ENCODE measurements at regions not wholly inside any gene's neighbourhood (a gene's known extent, or its start where the extent isn't known, plus 50 kb on each side); places are given as distances from the start of the nearest gene placed in this dataset.
"Not testable (repeated sequence)": the region's sequence is repeated elsewhere in the genome, so short reads cannot be mapped to it uniquely, and the experiment has no call there.

- in situ Hi-C loops (cut with HindIII; ENCODE audit: low sequenced_read_pairs) = no loop called here
- peak overlapping the region; percentile 76 for H3K4me3 ChIP-seq (ENCODE audit: low read depth, low read length)
- DNase-seq (ENCODE audit: low read depth) = no peak
- TF ChIP-seq CTCF (IDR thresholded peaks at IDR 0.05; ENCODE audit: low read depth, low read length, missing control alignments) = no peak
Observed at GRCh38 chr12:65741656-65742017, 82.6 kb upstream of the HMGA2 start.

- in situ Hi-C loops (cut with HindIII; ENCODE audit: low sequenced_read_pairs) = no loop called here
Observed at GRCh38 chr12:65742018-65743010, 82.0 kb upstream of the HMGA2 start.

GRCh38 chr12:65744236-65744840 is 79.9 kb upstream of the HMGA2 start:
- in situ Hi-C loops (cut with HindIII; ENCODE audit: low sequenced_read_pairs); DNase-seq (ENCODE audit: low read depth); H3K4me3 ChIP-seq (ENCODE audit: low read depth, low read length): not testable (repeated sequence)

More at GRCh38 chr12:65742018-65743010, 82.0 kb upstream of the HMGA2 start:
- DNase-seq (ENCODE audit: low read depth) = no peak
- no peak for TF ChIP-seq CTCF (IDR thresholded peaks at IDR 0.05; ENCODE audit: low read depth, low read length, missing control alignments)
- peak overlapping the region; percentile 76 for H3K4me3 ChIP-seq (ENCODE audit: low read depth, low read length)

- no peak for TF ChIP-seq CTCF (IDR thresholded peaks at IDR 0.05; ENCODE audit: low read depth, low read length, missing control alignments)
- DNase-seq (ENCODE audit: low read depth) = no peak
- H3K4me3 ChIP-seq (ENCODE audit: low read depth, low read length) = no peak overlapping the region
- in situ Hi-C loops (cut with HindIII; ENCODE audit: low sequenced_read_pairs) = no loop called here
Observed at GRCh38 chr12:65747338-65747737, 76.9 kb upstream of the HMGA2 start.

GRCh38 chr12:65748332-65748731 is 76.0 kb upstream of the HMGA2 start:
- no peak for TF ChIP-seq CTCF (IDR thresholded peaks at IDR 0.05; ENCODE audit: low read depth, low read length, missing control alignments)
- DNase-seq (ENCODE audit: low read depth) = no peak
- in situ Hi-C loops (cut with HindIII; ENCODE audit: low sequenced_read_pairs) = no loop called here
- no peak overlapping the region for H3K4me3 ChIP-seq (ENCODE audit: low read depth, low read length)

- H3K4me3 ChIP-seq (ENCODE audit: low read depth, low read length) = no peak overlapping the region
- in situ Hi-C loops (cut with HindIII; ENCODE audit: low sequenced_read_pairs) = no loop called here
- DNase-seq (ENCODE audit: low read depth) = no peak
- no peak for TF ChIP-seq CTCF (IDR thresholded peaks at IDR 0.05; ENCODE audit: low read depth, low read length, missing control alignments)
Observed at GRCh38 chr12:65754290-65754689, 70.0 kb upstream of the HMGA2 start.

All from astrocyte of the cerebellum (primary cell).